DMS53 treated with DMSO at 0.1 percent for 48 hours (cell line): ENCODE measurements at regions not wholly inside any gene's neighbourhood (a gene's known extent, or its start where the extent isn't known, plus 50 kb on each side); places are given as distances from the start of the nearest gene placed in this dataset.
"Not testable (repeated sequence)": the region's sequence is repeated elsewhere in the genome, so short reads cannot be mapped to it uniquely, and the experiment has no call there.

ENCODE experiments used
- DNase-seq: peaks from one replicate; lab custom pipeline; 2025; ENCODE audit not compliant: unreplicated experiment; lab: John Stamatoyannopoulos, UW

DNA sequence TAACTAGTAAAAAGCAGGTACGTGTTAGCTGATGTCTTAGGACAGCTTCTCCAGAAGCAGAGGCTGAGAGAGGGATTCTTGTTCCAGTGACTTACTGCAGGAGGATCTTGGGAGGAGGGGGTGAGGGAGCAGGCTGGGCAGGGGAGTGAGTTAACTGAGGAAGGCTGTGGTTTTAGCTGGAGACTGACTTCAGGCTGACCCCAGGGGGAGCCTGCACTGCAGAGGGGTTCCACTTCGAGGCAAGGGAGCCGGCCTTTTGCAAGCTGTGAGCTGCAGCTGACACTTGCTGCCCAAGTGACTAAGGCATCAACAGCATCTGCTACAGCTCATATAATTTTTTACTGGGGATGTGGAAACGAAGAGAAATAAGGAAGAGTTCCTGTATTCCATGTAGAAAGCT is 50.4 kb upstream of the SOD1 start:
- no peak for DNase-seq

- DNase-seq = no peak
These were observed 51.7 kb upstream of the SOD1 start for GRCh38 chr21:31607791-31608190.

- no peak for DNase-seq
These were observed 53.2 kb upstream of the SOD1 start for GRCh38 chr21:31606081-31606874.

- DNase-seq = peak; percentile 54
These were observed 54.8 kb upstream of the SOD1 start for GRCh38 chr21:31604591-31605190.

GRCh38 chr21:31599563-31599962 is 59.9 kb upstream of the SOD1 start:
- DNase-seq = no peak

DNA sequence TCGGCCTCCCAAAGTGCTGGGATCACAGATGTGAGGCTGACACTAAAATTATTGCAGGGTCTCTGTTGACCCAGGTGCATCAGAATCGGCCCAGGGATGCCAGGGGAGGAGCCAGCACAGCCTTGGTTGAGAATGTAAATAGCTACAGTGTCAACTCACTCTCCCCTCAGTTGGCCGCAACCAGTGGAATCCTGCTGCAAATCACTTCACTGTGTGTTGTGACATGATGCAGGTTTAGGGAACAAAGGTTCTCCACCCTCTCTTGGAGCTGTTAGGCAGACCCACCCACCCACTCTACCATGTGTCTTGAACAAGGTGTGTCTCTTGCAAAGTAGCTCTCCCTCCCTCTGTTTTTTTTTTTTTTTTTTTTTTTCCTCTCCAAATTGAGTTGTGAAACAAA is 60.5 kb upstream of the SOD1 start:
- no peak for DNase-seq

GRCh38 chr21:31597683-31598082 is 61.8 kb upstream of the SOD1 start:
- no peak for DNase-seq

DNA sequence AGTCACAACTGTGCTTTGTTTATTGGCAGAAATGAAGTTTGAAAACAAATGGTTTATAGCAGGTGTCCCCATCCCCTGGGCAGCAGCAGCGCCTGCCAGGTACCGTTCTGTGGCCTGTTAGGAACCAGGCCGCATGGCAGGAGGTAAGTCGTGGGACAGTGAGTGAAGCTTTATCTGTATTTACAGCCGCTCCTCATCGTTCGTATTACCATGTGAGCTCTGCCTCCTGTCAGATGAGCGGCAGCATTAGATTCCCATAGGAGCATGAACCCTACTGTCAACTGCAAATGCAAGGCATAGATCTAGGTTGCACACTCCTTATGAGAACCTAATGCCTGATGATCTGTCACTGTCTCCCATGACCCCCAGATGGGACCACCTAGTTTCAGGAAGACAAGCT is 63.4 kb upstream of the SOD1 start:
- no peak for DNase-seq

GRCh38 chr21:31594726-31595125 is 64.8 kb upstream of the SOD1 start:
- DNase-seq = no peak

- DNase-seq = no peak
These were observed 65.2 kb upstream of the SOD1 start for GRCh38 chr21:31594279-31594678.

- DNase-seq = no peak
These were observed 66.4 kb upstream of the SOD1 start for GRCh38 chr21:31592963-31593560.

- no peak for DNase-seq
These were observed 67.0 kb upstream of the SOD1 start for GRCh38 chr21:31592516-31592915.

GRCh38 chr21:31589820-31590219 is 69.7 kb upstream of the SOD1 start:
- no peak for DNase-seq

- DNase-seq = no peak
These were observed 73.4 kb upstream of the SOD1 start for GRCh38 chr21:31586118-31586517.

DNA sequence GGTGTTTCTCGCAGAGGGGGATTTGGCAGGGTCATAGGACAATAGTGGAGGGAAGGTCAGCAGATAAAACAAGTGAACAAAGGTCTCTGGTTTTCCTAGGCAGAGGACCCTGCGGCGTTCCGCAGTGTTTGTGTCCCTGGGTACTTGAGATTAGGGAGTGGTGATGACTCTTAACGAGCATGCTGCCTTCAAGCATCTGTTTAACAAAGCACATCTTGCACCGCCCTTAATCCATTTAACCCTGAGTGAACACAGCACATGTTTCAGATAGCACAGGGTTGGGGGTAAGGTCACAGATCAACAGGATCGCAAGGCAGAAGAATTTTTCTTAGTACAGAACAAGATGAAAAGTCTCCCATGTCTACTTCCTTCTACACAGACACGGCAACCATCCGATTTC is 75.6 kb upstream of the SOD1 start:
- not testable (repeated sequence) for DNase-seq

- DNase-seq = no peak
These were observed 76.0 kb upstream of the SOD1 start for GRCh38 chr21:31583498-31583897.

DNA sequence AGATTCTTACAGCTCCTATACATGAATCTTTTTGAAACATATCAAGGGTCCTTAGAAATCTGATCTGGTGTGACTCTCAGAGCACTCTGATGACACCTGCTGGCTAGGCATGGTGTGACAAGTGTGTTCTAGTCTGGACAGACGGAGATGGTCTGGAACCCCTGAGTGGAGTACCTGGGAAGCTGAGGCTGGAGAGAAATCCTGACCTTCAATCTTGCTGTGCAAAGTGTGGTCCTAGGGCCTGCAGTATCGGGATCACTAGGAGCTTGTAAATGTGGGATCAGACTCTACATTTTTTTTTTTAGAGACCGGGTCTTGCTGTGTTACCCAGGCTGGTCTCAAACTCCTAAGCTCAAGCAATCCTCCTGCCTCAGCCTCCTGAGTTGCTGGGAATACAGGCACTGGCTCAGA is 78.6 kb upstream of the SOD1 start:
- peak; percentile 43 for DNase-seq

- DNase-seq = no peak
These were observed 82.2 kb upstream of the SOD1 start for GRCh38 chr21:31577271-31577670.

DNA sequence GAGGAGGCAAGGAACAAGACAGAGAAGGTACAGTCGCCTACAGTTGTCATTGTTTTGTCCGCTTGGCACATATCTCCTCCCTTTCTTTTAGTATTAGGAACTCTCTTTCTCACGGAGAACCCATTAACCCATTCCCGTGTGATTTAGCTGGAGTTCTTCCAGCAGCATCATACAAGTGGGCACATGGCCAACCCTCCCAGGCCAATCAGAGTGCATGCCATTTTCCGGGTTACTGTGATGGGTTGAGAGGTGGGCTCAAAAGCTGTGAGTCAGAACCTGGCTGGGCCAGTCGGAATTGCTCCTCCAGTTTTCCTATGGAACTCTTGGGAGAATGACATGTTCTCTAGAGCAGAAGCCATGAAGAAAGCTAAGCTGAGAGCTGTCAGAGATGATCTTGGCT is 83.1 kb upstream of the SOD1 start:
- DNase-seq = no peak

GRCh38 chr21:31573217-31573616 is 86.3 kb upstream of the SOD1 start:
- DNase-seq = no peak

DNA sequence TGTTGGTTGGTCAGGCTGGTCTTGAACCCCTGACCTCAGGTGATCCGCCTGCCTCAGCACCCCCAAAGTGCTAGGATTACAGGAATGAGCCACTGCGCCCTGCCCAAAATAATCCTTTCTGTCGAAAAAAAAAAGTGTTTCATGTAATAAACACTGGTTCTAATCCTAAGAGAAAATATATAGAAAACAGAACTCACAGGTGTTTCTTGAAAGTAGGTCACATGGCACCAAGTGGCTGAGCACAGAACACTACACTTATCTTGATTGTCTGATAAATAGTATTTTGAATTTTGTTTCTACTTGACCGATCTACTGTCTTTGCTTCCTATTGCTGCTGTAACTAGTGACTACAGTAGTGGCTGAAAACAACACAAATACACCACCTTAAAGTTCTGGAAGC is 87.6 kb upstream of the SOD1 start:
- DNase-seq = no peak

DNA sequence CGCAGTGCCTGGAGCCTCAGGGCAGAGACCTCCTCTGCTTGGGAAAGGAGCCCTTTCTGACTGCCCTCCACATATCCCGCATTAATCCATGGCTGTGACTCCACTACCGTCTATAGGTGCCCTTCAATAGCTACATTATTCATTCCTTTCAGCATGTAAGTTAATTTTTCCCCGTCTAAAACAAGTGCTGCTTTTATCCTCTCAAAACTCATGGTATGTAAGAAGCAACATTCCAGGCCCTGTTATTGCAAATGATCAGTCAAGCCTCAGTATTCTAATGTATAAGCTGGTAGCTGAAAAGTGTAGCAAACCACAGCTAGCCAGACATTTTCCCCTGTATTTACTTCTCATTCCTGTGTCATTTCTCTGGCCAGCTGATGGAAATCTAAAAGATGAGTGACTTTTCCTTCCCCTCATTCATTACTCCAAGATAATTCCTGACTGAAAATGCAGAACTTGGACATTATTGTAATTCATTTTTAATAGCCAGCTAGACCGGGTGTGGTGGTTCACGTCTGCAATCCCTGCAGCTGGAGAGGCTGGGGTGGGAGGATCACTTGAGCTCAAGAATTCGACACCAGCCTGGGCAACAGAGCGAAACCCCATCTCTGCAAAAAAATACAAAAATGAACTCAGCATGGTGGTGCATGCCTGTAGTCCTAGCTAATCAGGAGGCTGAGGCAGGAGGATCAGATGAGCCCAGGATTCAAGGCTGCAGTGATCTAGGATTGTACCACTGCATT is 88.5 kb upstream of the SOD1 start:
- DNase-seq = no peak
